Keratinocyte (primary cell): ENCODE measurements at regions not wholly inside any gene's neighbourhood (a gene's known extent, or its start where the extent isn't known, plus 50 kb on each side); places are given as distances from the start of the nearest gene placed in this dataset.

Source experiments
- DNase-seq: peaks from one replicate; pipeline ENCODE4 v3.0.0-alpha.2; 2011; ENCODE audit warnings: low read depth, missing footprints, low spot score
- FAIRE-seq: peaks from 2 replicates; lab custom pipeline; 2011; peaks lifted over from hg19 to GRCh38; lab: Jason Lieb, UNC
- H2AFZ ChIP-seq: 2 replicates; pipeline ENCODE4 v1.6.0; 2012; ENCODE audit warnings: low read length, control low read depth, inconsistent platforms; ENCODE audit not compliant: control insufficient read depth
- H3K27ac ChIP-seq: 2 replicates; pipeline ENCODE4 v1.5.1; 2011; ENCODE audit warnings: low read length; ENCODE audit not compliant: control insufficient read depth, insufficient read depth
- H3K27me3 ChIP-seq: 3 replicates; pipeline ENCODE4 v1.6.0; 2011; ENCODE audit warnings: low read length; ENCODE audit not compliant: control insufficient read depth, insufficient read depth; ENCODE audit errors: extremely low read depth
- H3K36me3 ChIP-seq, 2 experiments: 2 replicates in 1 of 2; 3 replicates in 1 of 2; pipeline ENCODE4 v1.5.1; 2011; ENCODE audit warnings: low read length in 2 of 2, mild to moderate bottlenecking in 1 of 2; ENCODE audit not compliant: control insufficient read depth in 2 of 2, insufficient read depth in 2 of 2; ENCODE audit errors: extremely low read depth in 1 of 2
- H3K4me1 ChIP-seq: 3 replicates; pipeline ENCODE4 v1.5.1; 2011; ENCODE audit warnings: low read length; ENCODE audit not compliant: control insufficient read depth, insufficient read depth; ENCODE audit errors: extremely low read depth
- H3K4me2 ChIP-seq: 3 replicates; pipeline ENCODE4 v1.6.0; 2011; ENCODE audit warnings: low read depth, low read length; ENCODE audit not compliant: control insufficient read depth, insufficient read depth; ENCODE audit errors: extremely low read depth
- H3K4me3 ChIP-seq, 3 experiments: fragments of 200-600 bp in 1 of 3; sonication (generic) in 1 of 3; 2 replicates in 2 of 3; 3 replicates in 1 of 3; pipeline ENCODE4 v1.5.1; 2011 to 2016; ENCODE audit warnings: low read length in 3 of 3, mild to moderate bottlenecking in 3 of 3, control low read depth in 2 of 3, inconsistent platforms in 1 of 3, low read depth in 1 of 3, mixed read lengths in 1 of 3, mixed run types in 1 of 3, moderate library complexity in 1 of 3; ENCODE audit not compliant: control insufficient read depth in 2 of 3, insufficient read depth in 2 of 3; ENCODE audit errors: extremely low read depth in 1 of 3
- H3K79me2 ChIP-seq: 2 replicates; pipeline ENCODE4 v1.6.0; 2012; ENCODE audit warnings: low read length; ENCODE audit not compliant: control insufficient read depth, insufficient read depth
- H3K9ac ChIP-seq: 3 replicates; pipeline ENCODE4 v1.6.0; 2011; ENCODE audit warnings: low read length; ENCODE audit not compliant: control insufficient read depth, insufficient read depth; ENCODE audit errors: extremely low read depth
- H3K9me1 ChIP-seq: 3 replicates; pipeline ENCODE4 v1.6.0; 2011; ENCODE audit warnings: low read length; ENCODE audit not compliant: control insufficient read depth, insufficient read depth; ENCODE audit errors: extremely low read depth
- H3K9me3 ChIP-seq: 2 replicates; pipeline ENCODE4 v1.5.1; 2012; ENCODE audit warnings: low read depth, low read length; ENCODE audit not compliant: control insufficient read depth
- H4K20me1 ChIP-seq: 3 replicates; pipeline ENCODE4 v1.6.0; 2011; ENCODE audit warnings: low read length; ENCODE audit not compliant: control insufficient read depth, insufficient read depth; ENCODE audit errors: extremely low read depth
- EZH2 ChIP-seq: IDR thresholded peaks from one replicate; pipeline ENCODE4 v1.6.1; 2012; ENCODE audit warnings: inconsistent platforms, mild to moderate bottlenecking, low read length, moderate library complexity
- dilution Hi-C: fragments of 300-500 bp; cut with MboI; formaldehyde crosslinking; loops from one replicate; pipeline ENCODE4 v1.7.0; 2020; ENCODE audit warnings: low sequenced_read_pairs; ENCODE audit not compliant: extremely low pct_ligation_motif_present
- TF ChIP-seq, protein P1 (sequence below), 3 experiments: IDR thresholded peaks in 1 of 3; conservative IDR thresholded peaks in 1 of 3; optimal IDR thresholded peaks in 1 of 3; 2 replicates in 2 of 3; 3 replicates in 1 of 3; pipeline versions ENCODE3 to v1.5.1; 2011; ENCODE audit warnings: low read length in 3 of 3, mild to moderate bottlenecking in 3 of 3, moderate library complexity in 2 of 3, control low read depth in 1 of 3, inconsistent platforms in 1 of 3; ENCODE audit not compliant: insufficient read depth in 2 of 3; ENCODE audit errors: extremely low read depth in 1 of 3

DNA sequence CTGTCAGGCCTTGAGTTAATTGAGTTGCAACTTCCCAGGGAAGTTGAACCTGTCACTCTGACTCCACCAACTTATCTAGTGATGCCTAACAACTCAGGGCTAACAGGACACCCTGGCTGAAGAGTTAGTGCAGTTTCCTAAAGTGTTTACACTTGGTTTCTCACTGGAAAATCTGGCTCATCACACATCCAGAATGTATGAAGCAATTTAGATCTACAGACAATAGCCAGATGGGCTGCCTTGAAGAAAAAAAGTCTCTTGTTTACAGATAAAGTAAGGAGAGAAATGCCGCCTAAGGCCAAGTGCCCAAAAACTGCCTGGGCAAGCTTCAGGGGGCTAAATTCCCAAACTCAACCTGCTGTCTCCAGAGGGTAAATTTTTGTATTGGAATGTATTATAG is 446.3 kb upstream of the NCAM2 start:
- Histone ChIP-seq H3K4me3 (no peak overlapping the region), H3K9me3 (no peaks in the 10 kb centered on the region), H3K27me3 (no peaks in the 10 kb centered on the region), H2AFZ (no peak overlapping the region), H3K4me1 (no peaks in the 10 kb centered on the region), H3K9ac (no peak overlapping the region), H3K4me2 (no peak overlapping the region), H3K9me1 (no peaks in the 10 kb centered on the region), H3K36me3 (no peaks in the 10 kb centered on the region), H3K27ac (no peak overlapping the region), H3K79me2 (no peaks in the 10 kb centered on the region), H4K20me1 (no peaks in the 10 kb centered on the region)
- TF ChIP-seq, protein P1, sequence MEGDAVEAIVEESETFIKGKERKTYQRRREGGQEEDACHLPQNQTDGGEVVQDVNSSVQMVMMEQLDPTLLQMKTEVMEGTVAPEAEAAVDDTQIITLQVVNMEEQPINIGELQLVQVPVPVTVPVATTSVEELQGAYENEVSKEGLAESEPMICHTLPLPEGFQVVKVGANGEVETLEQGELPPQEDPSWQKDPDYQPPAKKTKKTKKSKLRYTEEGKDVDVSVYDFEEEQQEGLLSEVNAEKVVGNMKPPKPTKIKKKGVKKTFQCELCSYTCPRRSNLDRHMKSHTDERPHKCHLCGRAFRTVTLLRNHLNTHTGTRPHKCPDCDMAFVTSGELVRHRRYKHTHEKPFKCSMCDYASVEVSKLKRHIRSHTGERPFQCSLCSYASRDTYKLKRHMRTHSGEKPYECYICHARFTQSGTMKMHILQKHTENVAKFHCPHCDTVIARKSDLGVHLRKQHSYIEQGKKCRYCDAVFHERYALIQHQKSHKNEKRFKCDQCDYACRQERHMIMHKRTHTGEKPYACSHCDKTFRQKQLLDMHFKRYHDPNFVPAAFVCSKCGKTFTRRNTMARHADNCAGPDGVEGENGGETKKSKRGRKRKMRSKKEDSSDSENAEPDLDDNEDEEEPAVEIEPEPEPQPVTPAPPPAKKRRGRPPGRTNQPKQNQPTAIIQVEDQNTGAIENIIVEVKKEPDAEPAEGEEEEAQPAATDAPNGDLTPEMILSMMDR (optimal IDR thresholded peaks at IDR 0.05 in 1 of 3, IDR thresholded peaks at IDR 0.05 in 1 of 3, conservative IDR thresholded peaks at IDR 0.05 in 1 of 3; ENCODE audit: extremely low read depth in 1 of 3, insufficient read depth in 2 of 3, low read length in 3 of 3): no peak
- TF ChIP-seq EZH2: no peak
- dilution Hi-C loops: no loop called here
- DNase-seq (no peak), FAIRE-seq (no peak)

DNA sequence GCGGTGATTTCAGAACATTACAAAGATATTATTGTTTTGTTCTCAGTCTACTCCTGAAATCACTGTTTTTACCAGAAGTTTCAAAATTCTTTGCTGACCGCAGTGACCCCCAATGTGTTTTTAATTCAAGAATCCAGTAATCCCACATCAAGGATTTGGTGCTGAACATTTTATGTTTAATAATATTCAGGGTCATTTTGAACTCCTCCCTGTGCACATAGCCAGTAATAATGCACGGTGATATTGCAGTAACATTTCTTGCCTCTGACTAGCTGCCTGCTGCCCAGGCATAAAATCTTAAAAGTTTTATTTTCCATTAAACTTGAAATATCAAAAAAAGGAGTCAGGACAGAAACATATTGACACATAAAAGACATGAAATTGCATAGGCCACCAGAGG is 443.4 kb upstream of the NCAM2 start:
- DNase-seq: no peak
- Histone ChIP-seq H3K9ac (no peak overlapping the region), H4K20me1 (no peaks in the 10 kb centered on the region), H3K27ac (no peak overlapping the region), H3K27me3 (no peaks in the 10 kb centered on the region), H3K9me3 (peaks cover 4% of the 10 kb centered on the region), H3K4me1 (no peaks in the 10 kb centered on the region), H2AFZ (no peak overlapping the region), H3K4me3 (no peak overlapping the region), H3K4me2 (no peak overlapping the region), H3K79me2 (no peaks in the 10 kb centered on the region), H3K36me3 (no peaks in the 10 kb centered on the region), H3K9me1 (no peaks in the 10 kb centered on the region)
- no peak for FAIRE-seq
- dilution Hi-C loops: no loop called here
- TF ChIP-seq, protein P1 (optimal IDR thresholded peaks at IDR 0.05 in 1 of 3, IDR thresholded peaks at IDR 0.05 in 1 of 3, conservative IDR thresholded peaks at IDR 0.05 in 1 of 3; ENCODE audit: extremely low read depth in 1 of 3, insufficient read depth in 2 of 3, low read length in 3 of 3): no peak
- TF ChIP-seq EZH2: no peak
